SIG-M5 treated with dmso at 0.1 percent for 504 hours (cell line): ENCODE measurements at regions not wholly inside any gene's neighbourhood (a gene's known extent, or its start where the extent isn't known, plus 50 kb on each side); places are given as distances from the start of the nearest gene placed in this dataset.
"Not testable (repeated sequence)": the region's sequence is repeated elsewhere in the genome, so short reads cannot be mapped to it uniquely, and the experiment has no call there.

Source experiments
- DNase-seq: peaks from one replicate; lab custom pipeline; 2025; ENCODE audit not compliant: unreplicated experiment; lab: John Stamatoyannopoulos, UW

DNA sequence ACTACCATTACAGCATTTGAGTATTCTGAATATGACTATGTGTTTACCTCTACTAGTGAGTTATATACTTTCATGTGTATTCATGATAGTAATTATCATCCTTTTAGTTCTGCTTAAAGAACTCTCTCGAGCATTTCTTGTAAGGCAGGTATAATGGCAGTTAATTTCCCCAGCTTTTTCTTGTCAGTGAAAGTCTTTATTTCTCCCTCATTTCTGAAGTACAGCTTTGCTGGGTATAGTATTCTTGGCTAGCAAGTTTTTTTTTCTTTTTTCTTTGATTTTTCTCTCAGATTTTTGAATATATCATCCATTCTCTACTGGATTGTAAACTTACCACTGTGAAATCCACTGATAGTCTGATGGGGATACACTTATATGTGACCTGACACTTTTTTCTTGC lies 165.9 kb upstream of the ARHGAP5 start:
- no peak for DNase-seq

GRCh38 chr14:31913370-31913769 lies 163.7 kb upstream of the ARHGAP5 start:
- DNase-seq = no peak

DNA sequence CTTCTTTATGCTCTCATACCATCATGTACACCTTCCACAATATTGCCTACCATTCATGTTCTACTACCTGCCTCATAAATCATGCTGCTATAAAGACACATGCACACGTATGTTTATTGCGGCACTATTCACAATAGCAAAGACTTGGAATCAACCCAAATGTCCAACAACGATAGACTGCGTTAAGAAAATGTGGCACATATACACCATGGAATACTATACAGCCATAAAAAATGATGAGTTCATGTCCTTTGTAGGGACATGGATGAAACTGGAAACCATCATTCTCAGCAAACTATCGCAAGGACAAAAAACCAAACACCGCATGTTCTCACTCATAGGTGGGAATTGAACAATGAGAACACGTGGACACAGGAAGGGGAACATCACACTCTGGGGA lies 158.8 kb upstream of the ARHGAP5 start:
- DNase-seq = not testable (repeated sequence)

GRCh38 chr14:31920001-31920400 lies 157.1 kb upstream of the ARHGAP5 start:
- no peak for DNase-seq

DNA sequence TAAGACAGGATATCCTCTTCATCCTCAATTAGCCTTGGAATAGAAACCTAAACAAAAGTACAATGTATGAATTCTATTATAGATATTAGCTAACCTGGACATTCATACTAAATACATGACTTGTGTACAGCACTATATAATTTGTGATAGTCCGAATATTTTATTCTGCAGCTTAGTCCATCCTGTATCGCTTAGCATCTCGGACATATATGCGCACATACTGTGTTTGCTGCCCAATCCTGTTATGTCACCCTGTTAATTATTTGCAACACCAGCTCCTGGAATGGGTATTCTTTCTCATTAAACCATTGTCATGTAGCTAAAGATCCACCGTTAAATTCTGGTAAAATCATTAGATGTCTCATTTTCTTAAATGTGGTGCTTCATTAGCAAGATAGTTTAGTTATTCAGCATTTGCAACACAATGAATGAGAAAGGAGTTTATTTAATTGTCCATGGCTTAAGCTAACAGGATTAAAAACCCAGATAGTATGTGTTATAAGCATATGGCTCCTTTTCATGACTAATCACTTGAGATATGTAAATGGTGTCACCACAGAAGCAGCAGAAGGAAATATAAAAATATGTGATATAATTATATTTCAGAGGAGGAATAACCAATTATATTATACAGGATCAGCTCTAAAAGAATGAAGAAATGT lies 156.0 kb upstream of the ARHGAP5 start:
- DNase-seq = no peak

DNA sequence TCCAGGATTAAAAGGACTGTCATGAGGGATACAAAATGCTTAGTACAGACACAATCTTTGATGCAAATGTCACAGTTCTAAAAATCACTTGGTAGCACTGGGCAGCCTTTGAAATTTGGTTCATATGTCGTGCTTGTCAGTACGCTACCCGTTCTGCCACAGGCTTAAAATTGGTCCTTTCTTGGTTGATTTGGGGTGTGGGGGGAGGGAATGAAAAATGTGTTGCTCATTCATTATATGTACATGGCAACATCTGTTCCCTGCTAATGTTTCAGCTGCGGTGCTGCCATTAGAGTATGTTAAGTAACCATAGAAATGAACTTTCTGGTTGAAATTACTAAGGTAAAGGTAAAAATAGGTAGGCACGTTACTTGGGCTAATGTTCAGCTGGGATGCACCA lies 155.4 kb upstream of the ARHGAP5 start:
- DNase-seq = no peak

GRCh38 chr14:31926123-31926522 lies 151.0 kb upstream of the ARHGAP5 start:
- DNase-seq = peak; percentile 33

- no peak for DNase-seq
Observed at GRCh38 chr14:31926652-31927347, 150.3 kb upstream of the ARHGAP5 start.

- no peak for DNase-seq
Observed at GRCh38 chr14:31927348-31927832, 149.7 kb upstream of the ARHGAP5 start.

DNA sequence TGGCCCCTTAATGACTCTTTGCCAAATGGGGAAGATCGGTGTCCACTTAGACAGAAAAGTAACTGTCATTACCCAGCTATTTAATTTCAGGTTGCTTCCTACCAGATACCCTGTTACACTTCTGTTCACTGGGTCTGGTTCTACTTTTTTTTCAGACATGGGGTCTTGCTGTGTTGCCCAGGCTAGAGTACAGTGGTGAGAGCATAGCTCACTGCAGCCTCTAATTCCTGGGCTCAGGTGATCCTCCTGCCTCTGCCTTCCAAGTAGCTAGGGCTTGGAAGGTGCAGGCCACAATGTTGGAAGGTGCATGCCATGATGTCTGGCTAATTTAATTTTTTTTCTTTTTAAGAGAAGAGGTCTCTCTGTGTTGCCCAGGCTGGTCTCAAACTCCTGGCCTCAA lies 147.0 kb upstream of the ARHGAP5 start:
- no peak for DNase-seq

DNA sequence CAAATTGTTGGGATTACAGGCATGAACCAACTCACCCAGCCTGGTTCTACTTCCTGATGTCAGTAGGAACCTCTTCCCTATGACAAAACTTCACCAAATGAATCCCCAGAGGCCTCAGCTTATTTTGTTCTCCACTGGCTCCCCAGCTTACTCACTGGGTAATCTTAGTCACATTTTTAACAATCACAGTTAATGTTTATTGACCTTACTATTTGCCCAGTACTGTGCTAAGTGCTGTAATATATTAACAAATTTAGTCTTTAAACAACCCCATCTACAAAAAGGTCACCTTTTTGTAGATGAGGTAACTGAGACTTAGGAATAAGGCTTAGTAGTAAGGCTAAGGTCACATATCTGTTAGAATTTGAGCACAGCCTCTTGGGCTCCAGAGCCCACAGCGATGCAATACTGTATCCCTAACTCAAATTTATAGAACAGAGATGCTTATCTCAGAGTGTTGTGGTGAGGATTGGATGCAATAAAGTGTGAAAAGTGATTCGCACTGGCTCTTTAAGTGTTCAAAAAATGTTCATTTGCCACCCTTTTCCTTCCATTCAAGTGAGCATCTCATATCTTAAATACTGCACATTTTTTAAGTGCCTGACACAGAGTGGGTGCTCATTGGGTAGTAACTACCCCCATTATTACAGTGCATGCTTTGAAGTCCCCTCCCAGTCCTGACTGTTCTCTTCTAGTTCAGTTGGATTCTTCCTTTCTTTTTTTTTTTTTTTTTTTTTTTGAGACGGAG lies 146.4 kb upstream of the ARHGAP5 start:
- DNase-seq = no peak

GRCh38 chr14:31932675-31933074 lies 144.4 kb upstream of the ARHGAP5 start:
- no peak for DNase-seq

DNA sequence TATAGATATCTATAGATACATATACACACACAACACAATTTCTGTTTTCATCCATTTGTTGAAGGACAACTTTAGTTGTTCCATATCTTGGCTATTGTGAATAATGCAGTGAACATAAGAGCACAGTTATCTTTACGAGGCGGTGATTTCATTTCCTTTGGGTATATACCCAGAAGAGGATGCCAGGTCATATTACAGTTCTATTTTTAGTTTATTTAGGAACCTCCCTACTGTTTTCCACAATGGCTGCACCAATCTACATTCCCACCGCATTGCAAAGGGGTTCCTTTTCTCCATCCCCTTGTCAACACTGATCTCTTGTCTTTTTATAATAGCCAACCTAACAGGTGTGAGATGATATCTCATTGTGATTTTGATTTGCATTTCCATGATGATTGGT lies 143.4 kb upstream of the ARHGAP5 start:
- no peak for DNase-seq

DNA sequence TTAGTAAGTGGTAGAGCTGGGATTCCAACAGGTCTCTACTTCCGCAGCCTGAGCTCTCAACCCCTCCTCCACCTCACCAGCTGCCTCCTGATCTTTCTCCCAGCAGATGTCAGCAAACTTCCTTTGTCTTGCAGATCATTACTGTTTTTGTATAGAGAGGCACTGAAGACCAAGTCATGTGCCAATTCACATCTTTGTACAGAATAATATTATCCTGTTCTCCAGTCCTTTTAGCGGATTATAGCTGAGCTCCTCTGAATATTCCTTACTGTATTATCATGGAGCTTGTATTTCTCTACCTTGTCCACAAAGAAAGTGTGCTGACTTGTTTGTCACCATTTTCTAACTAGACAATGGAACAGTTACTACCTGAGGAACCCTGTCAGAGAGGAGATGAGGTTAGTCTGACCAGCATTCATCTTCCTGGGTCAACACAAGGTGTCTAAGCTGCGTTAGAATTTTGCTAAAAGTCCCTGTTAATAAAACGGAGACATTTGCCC lies 142.3 kb upstream of the ARHGAP5 start:
- DNase-seq = peak; percentile 37

DNA sequence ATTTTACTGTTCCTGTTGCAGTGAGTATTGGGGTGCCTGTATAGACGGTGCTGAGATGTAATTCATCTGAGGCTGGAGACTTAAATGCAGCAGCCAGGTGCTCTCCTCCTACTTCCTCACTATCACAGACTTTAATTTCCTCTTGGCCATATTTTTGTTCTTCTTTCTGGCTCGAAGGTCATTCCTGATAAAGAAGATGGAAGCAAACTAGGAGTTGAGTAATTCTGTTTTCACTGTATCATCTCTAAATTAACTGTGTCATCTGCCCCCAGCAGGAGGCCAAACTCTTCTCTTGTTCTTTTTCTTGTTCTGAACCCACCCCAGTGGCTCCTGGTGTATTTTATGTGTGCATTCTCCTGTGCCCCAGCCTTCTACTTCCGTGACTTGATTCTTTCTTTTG lies 141.7 kb upstream of the ARHGAP5 start:
- no peak for DNase-seq

DNA sequence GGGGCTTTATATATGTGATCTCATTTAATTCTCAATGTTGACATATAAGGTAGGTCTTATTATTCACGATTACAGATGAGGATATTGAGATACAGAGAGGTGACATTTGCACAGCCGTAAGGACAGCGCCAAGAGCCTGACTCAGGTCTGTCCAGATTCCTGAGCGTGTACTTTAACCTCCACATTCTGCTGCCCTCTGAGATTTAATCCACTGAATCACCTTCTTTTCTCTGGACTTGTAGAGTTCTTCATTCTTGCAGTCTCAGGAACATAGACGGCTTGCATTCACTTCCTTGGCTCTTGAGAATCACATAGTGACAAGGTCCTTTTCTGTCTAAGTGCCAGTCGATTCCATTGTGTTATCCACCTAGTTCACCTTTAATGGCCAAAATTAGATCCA lies 141.0 kb upstream of the ARHGAP5 start:
- DNase-seq = no peak

DNA sequence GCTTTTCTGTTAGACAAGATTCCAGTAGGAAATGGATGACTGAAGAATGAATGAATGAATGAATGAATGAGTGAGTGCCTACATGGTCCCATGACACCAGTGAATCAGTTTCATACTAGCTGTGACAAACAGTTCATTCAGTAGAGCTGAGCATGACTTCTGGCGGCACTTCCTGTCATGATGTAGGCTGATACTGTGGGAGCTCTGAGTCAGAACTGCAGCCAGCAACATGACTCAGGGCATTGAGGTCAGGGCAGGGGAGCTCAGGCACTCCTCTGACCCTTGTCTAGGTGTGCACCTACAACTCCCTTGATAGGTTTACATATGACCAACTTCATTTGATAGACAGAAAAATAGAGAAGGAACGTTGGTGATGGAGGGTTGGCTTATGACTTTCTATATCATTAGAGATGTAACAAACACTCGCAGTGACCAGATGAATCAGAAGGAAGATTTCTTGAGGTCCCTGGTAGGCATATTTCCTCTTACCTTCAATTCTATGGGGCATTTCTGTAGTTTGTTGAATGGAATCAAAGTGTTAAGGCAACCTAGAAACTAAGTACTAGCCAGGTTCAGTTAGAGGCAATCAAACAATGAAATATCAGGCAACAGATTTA lies 139.3 kb upstream of the ARHGAP5 start:
- no peak for DNase-seq

DNA sequence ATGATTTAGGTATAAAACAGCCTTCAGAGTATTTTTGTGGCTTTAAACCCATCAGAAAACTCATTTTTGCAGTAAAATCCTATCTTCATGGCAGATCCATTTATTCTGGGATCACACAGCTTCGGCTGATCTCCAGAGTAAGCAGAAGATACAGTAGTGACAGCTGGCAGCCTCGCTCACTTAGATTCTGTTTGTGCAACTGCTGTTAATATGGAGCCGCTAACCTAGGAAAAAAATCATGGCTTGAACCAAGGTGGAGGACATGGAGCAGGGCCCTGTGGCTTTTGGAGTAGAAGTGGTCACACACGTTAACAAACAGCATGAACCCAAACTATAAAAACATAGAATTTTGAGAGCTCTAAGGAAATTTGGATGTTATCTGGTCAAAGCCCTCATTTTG lies 137.2 kb upstream of the ARHGAP5 start:
- DNase-seq = no peak

DNA sequence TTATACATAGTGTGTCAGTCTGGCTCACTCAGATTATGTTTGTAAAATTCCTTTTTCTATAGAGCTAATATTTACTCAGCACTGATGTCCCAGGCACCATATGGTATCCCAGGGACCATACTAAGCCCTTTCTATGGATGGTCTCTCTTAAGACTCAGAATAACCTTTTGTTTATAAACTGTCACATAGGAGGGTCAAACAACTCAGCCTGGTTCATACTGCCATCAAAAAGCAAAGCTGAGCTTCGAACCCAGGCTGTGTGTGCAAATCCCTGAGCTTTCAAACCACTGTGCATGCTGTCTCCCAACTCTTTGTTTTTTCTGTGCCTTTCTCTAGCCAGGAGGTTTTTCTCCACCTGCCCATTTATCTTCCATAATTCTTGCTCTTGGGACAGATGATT lies 135.6 kb upstream of the ARHGAP5 start:
- no peak for DNase-seq

DNA sequence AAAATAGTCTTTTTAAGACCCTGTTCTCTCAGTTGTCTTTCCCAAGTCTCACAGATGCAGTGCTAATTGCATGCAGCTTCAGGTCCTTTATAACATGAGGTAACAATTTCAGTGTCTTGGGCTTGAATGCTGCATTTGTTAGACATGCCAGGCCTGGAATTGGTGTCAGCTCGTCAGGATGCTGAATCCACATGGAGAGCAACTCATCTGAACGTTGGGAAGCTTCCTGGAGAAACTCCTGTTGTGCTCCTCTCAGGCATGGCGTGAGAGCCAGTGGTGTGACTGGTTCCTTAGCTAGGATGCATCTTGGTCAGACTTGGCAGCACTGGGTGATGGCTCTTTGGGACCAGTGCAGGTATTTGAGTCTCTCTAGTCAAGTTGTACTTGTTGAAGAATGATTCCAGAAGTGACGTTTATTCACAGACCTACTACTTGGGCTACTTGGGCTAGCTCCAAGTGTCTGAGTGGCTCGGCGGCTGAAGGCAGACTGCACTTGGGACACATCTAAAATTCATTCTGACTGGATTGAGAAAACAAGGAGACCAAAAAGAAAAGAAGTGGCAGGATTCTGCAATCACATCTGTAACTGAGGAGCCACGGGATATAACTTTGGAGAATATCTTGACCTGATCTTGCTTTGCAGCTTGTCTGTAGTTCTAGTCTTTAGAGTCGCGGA lies 134.8 kb upstream of the ARHGAP5 start:
- no peak for DNase-seq
